ENCODE measurements at regions not wholly inside any gene's neighbourhood (a gene's known extent, or its start where the extent isn't known, plus 50 kb on each side); places are given as distances from the start of the nearest gene placed in this dataset.
"Not testable (repeated sequence)": the region's sequence is repeated elsewhere in the genome, so short reads cannot be mapped to it uniquely, and the experiment has no call there.

GRCh38 chr10:43998021-43998809, 349.5 kb upstream of the ZNF32 start:
- Histone ChIP-seq H3K27me3 (ENCODE audit: control insufficient read depth, insufficient read depth, low read length) (peaks cover 5% of the 10 kb centered on the region), H3K9me3 (replicated peaks; ENCODE audit: low read length) (no peaks in the 10 kb centered on the region)

GRCh38 chr10:43997330-43997729, 348.6 kb upstream of the ZNF32 start:
- Histone ChIP-seq H3K36me3 (ENCODE audit: insufficient read depth, low read length) (no peaks in the 10 kb centered on the region), H3K4me2 (ENCODE audit: low read length) (no peak overlapping the region), H3K27me3 (ENCODE audit: control insufficient read depth, insufficient read depth, low read length) (peaks cover 5% of the 10 kb centered on the region), H3K4me1 (ENCODE audit: control insufficient read depth, insufficient read depth, low read length) (no peaks in the 10 kb centered on the region), H3K9ac (ENCODE audit: low read depth, low read length) (no peak overlapping the region), H3K4me3 (ENCODE audit: low read length) (no peak overlapping the region), H3K9me3 (replicated peaks; ENCODE audit: low read length) (no peaks in the 10 kb centered on the region)

More at GRCh38 chr10:43998021-43998809, 349.5 kb upstream of the ZNF32 start:
- Histone ChIP-seq H3K9ac (ENCODE audit: low read depth, low read length) (no peak overlapping the region), H3K4me1 (ENCODE audit: control insufficient read depth, insufficient read depth, low read length) (no peaks in the 10 kb centered on the region), H3K36me3 (ENCODE audit: insufficient read depth, low read length) (no peaks in the 10 kb centered on the region), H3K4me2 (ENCODE audit: low read length) (no peak overlapping the region), H3K4me3 (ENCODE audit: low read length) (no peak overlapping the region)

- no peak overlapping the region for H3K4me3 ChIP-seq (ENCODE audit: low read length)
- no peak overlapping the region for H3K4me2 ChIP-seq (ENCODE audit: low read length)
- H3K36me3 ChIP-seq (ENCODE audit: insufficient read depth, low read length): no peaks in the 10 kb centered on the region
- no peak overlapping the region for H3K9ac ChIP-seq (ENCODE audit: low read depth, low read length)
- peaks cover 5% of the 10 kb centered on the region for H3K27me3 ChIP-seq (ENCODE audit: control insufficient read depth, insufficient read depth, low read length)
- H3K4me1 ChIP-seq (ENCODE audit: control insufficient read depth, insufficient read depth, low read length): no peaks in the 10 kb centered on the region
- H3K9me3 ChIP-seq (replicated peaks; ENCODE audit: low read length): no peaks in the 10 kb centered on the region
These were observed 345.9 kb upstream of the ZNF32 start for GRCh38 chr10:43994539-43994938.

GRCh38 chr10:43992816-43993215, 344.1 kb upstream of the ZNF32 start:
- H3K36me3 ChIP-seq (ENCODE audit: insufficient read depth, low read length); H3K4me1 ChIP-seq (ENCODE audit: control insufficient read depth, insufficient read depth, low read length); H3K9ac ChIP-seq (ENCODE audit: low read depth, low read length); H3K4me2 ChIP-seq (ENCODE audit: low read length); H3K9me3 ChIP-seq (replicated peaks; ENCODE audit: low read length); H3K4me3 ChIP-seq (ENCODE audit: low read length); H3K27me3 ChIP-seq (ENCODE audit: control insufficient read depth, insufficient read depth, low read length): not testable (repeated sequence)

- Histone ChIP-seq H3K9me3 (replicated peaks; ENCODE audit: low read length) (no peaks in the 10 kb centered on the region), H3K27me3 (ENCODE audit: control insufficient read depth, insufficient read depth, low read length) (no peaks in the 10 kb centered on the region)
These were observed 337.7 kb upstream of the ZNF32 start for GRCh38 chr10:43986374-43986773.

GRCh38 chr10:43985941-43986340, 337.3 kb upstream of the ZNF32 start:
- Histone ChIP-seq H3K9ac (ENCODE audit: low read depth, low read length) (no peak overlapping the region), H3K27me3 (ENCODE audit: control insufficient read depth, insufficient read depth, low read length) (no peaks in the 10 kb centered on the region), H3K36me3 (ENCODE audit: insufficient read depth, low read length) (no peaks in the 10 kb centered on the region), H3K4me1 (ENCODE audit: control insufficient read depth, insufficient read depth, low read length) (no peaks in the 10 kb centered on the region), H3K4me3 (ENCODE audit: low read length) (no peak overlapping the region), H3K4me2 (ENCODE audit: low read length) (no peak overlapping the region), H3K9me3 (replicated peaks; ENCODE audit: low read length) (no peaks in the 10 kb centered on the region)

More at GRCh38 chr10:43986374-43986773, 337.7 kb upstream of the ZNF32 start:
- Histone ChIP-seq H3K4me3 (ENCODE audit: low read length) (no peak overlapping the region), H3K36me3 (ENCODE audit: insufficient read depth, low read length) (no peaks in the 10 kb centered on the region), H3K9ac (ENCODE audit: low read depth, low read length) (no peak overlapping the region), H3K4me2 (ENCODE audit: low read length) (no peak overlapping the region), H3K4me1 (ENCODE audit: control insufficient read depth, insufficient read depth, low read length) (no peaks in the 10 kb centered on the region)

- Histone ChIP-seq H3K27me3 (ENCODE audit: control insufficient read depth, insufficient read depth, low read length) (no peaks in the 10 kb centered on the region), H3K36me3 (ENCODE audit: insufficient read depth, low read length) (no peaks in the 10 kb centered on the region), H3K4me3 (ENCODE audit: low read length) (no peak overlapping the region), H3K9me3 (replicated peaks; ENCODE audit: low read length) (no peaks in the 10 kb centered on the region), H3K9ac (ENCODE audit: low read depth, low read length) (no peak overlapping the region), H3K4me2 (ENCODE audit: low read length) (no peak overlapping the region), H3K4me1 (ENCODE audit: control insufficient read depth, insufficient read depth, low read length) (no peaks in the 10 kb centered on the region)
These were observed 335.2 kb upstream of the ZNF32 start for GRCh38 chr10:43983856-43984271.

GRCh38 chr10:43983405-43983804, 334.7 kb upstream of the ZNF32 start:
- Histone ChIP-seq H3K4me1 (ENCODE audit: control insufficient read depth, insufficient read depth, low read length) (no peaks in the 10 kb centered on the region), H3K4me3 (ENCODE audit: low read length) (no peak overlapping the region), H3K36me3 (ENCODE audit: insufficient read depth, low read length) (no peaks in the 10 kb centered on the region), H3K4me2 (ENCODE audit: low read length) (no peak overlapping the region), H3K9ac (ENCODE audit: low read depth, low read length) (no peak overlapping the region), H3K9me3 (replicated peaks; ENCODE audit: low read length) (no peaks in the 10 kb centered on the region), H3K27me3 (ENCODE audit: control insufficient read depth, insufficient read depth, low read length) (no peaks in the 10 kb centered on the region)

GRCh38 chr10:43982250-43982649, 333.6 kb upstream of the ZNF32 start:
- no peaks in the 10 kb centered on the region for H3K9me3 ChIP-seq (replicated peaks; ENCODE audit: low read length)
- H3K4me1 ChIP-seq (ENCODE audit: control insufficient read depth, insufficient read depth, low read length): no peaks in the 10 kb centered on the region
- no peak overlapping the region for H3K9ac ChIP-seq (ENCODE audit: low read depth, low read length)
- H3K4me2 ChIP-seq (ENCODE audit: low read length): no peak overlapping the region
- no peaks in the 10 kb centered on the region for H3K27me3 ChIP-seq (ENCODE audit: control insufficient read depth, insufficient read depth, low read length)
- no peak overlapping the region for H3K4me3 ChIP-seq (ENCODE audit: low read length)
- no peaks in the 10 kb centered on the region for H3K36me3 ChIP-seq (ENCODE audit: insufficient read depth, low read length)

- H3K9me3 ChIP-seq (replicated peaks; ENCODE audit: low read length): no peaks in the 10 kb centered on the region
- H3K4me3 ChIP-seq (ENCODE audit: low read length): no peak overlapping the region
- no peak overlapping the region for H3K4me2 ChIP-seq (ENCODE audit: low read length)
- H3K27me3 ChIP-seq (ENCODE audit: control insufficient read depth, insufficient read depth, low read length): no peaks in the 10 kb centered on the region
- no peak overlapping the region for H3K9ac ChIP-seq (ENCODE audit: low read depth, low read length)
- no peaks in the 10 kb centered on the region for H3K36me3 ChIP-seq (ENCODE audit: insufficient read depth, low read length)
- no peaks in the 10 kb centered on the region for H3K4me1 ChIP-seq (ENCODE audit: control insufficient read depth, insufficient read depth, low read length)
These were observed 333.0 kb upstream of the ZNF32 start for GRCh38 chr10:43981696-43982095.

- Histone ChIP-seq H3K9ac (ENCODE audit: low read depth, low read length) (no peak overlapping the region), H3K9me3 (replicated peaks; ENCODE audit: low read length) (no peaks in the 10 kb centered on the region), H3K27me3 (ENCODE audit: control insufficient read depth, insufficient read depth, low read length) (no peaks in the 10 kb centered on the region), H3K4me1 (ENCODE audit: control insufficient read depth, insufficient read depth, low read length) (no peaks in the 10 kb centered on the region), H3K36me3 (ENCODE audit: insufficient read depth, low read length) (no peaks in the 10 kb centered on the region), H3K4me2 (ENCODE audit: low read length) (no peak overlapping the region), H3K4me3 (ENCODE audit: low read length) (no peak overlapping the region)
These were observed 332.6 kb upstream of the ZNF32 start for GRCh38 chr10:43981232-43981631.

- Histone ChIP-seq H3K27me3 (ENCODE audit: control insufficient read depth, insufficient read depth, low read length) (no peaks in the 10 kb centered on the region), H3K4me1 (ENCODE audit: control insufficient read depth, insufficient read depth, low read length) (no peaks in the 10 kb centered on the region), H3K4me2 (ENCODE audit: low read length) (no peak overlapping the region), H3K9me3 (replicated peaks; ENCODE audit: low read length) (no peaks in the 10 kb centered on the region), H3K9ac (ENCODE audit: low read depth, low read length) (no peak overlapping the region), H3K4me3 (ENCODE audit: low read length) (no peak overlapping the region), H3K36me3 (ENCODE audit: insufficient read depth, low read length) (no peaks in the 10 kb centered on the region)
These were observed 332.0 kb upstream of the ZNF32 start for GRCh38 chr10:43980715-43981114.

Data from skeletal muscle satellite cell (primary cell).